Activated T-helper 17 cell treated with anti-CD3 and anti-CD28 coated beads, Interleukin-2, amount 50 U/mL, for 72 hours (primary cell): ENCODE measurements at regions not wholly inside any gene's neighbourhood (a gene's known extent, or its start where the extent isn't known, plus 50 kb on each side); places are given as distances from the start of the nearest gene placed in this dataset.

ENCODE experiments used
- ATAC-seq: fragments of 150-1000 bp; cut with Tn5 transposase; replicated peaks from 2 replicates; pipeline ENCODE4 v1.10.0; 2021; ENCODE audit warnings: mild to moderate bottlenecking, moderate library complexity
- H3K27ac Mint-ChIP-seq: one replicate; pipeline ENCODE4 v1.8.0; 2022; ENCODE audit warnings: mixed read lengths
- H3K27me3 Mint-ChIP-seq: one replicate; pipeline ENCODE4 v1.8.0; 2022; ENCODE audit warnings: mixed read lengths
- H3K36me3 Mint-ChIP-seq: one replicate; pipeline ENCODE4 v1.8.0; 2022; ENCODE audit warnings: low read depth, mild to moderate bottlenecking, mixed read lengths
- H3K4me1 Mint-ChIP-seq: one replicate; pipeline ENCODE4 v1.8.0; 2022; ENCODE audit warnings: mixed read lengths
- H3K4me3 Mint-ChIP-seq: one replicate; pipeline ENCODE4 v1.8.0; 2022; ENCODE audit warnings: mild to moderate bottlenecking, mixed read lengths
- H3K9me3 Mint-ChIP-seq: one replicate; pipeline ENCODE4 v1.8.0; 2022; ENCODE audit warnings: mixed read lengths

DNA sequence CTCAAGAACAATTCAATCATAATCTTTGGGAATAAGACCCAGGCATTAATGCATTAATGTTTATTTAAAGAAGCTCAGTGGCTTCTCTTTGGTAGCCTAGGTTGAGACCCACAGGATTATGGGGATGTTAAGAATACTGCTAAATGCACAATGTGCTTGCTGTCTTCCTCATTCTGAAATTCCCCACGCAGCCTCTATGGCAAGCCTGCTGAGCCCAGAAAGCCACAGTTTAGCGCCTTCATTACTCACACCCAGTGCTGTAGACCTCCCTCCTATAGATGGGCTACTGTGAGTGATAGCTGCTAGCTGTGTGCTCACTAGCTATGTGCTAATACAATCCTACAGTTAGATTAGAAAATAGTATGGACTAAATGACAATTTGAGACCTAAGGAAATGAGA is 90.6 kb downstream of the TNFSF13B start:
- Mint-ChIP-seq H3K27me3 (peaks cover 10% of the 10 kb centered on the region), H3K36me3 (no peaks in the 10 kb centered on the region), H3K9me3 (no peaks in the 10 kb centered on the region), H3K27ac (no peak overlapping the region), H3K4me3 (no peak overlapping the region), H3K4me1 (no peaks in the 10 kb centered on the region)
- no peak for ATAC-seq

- peaks cover 10% of the 10 kb centered on the region for H3K27me3 Mint-ChIP-seq
- H3K36me3 Mint-ChIP-seq = no peaks in the 10 kb centered on the region
- H3K27ac Mint-ChIP-seq = no peak overlapping the region
- no peak overlapping the region for H3K4me3 Mint-ChIP-seq
- ATAC-seq = no peak
- H3K4me1 Mint-ChIP-seq = no peaks in the 10 kb centered on the region
- H3K9me3 Mint-ChIP-seq = no peaks in the 10 kb centered on the region
Measured at GRCh38 chr13:108361769-108362168, 92.3 kb downstream of the TNFSF13B start.

DNA sequence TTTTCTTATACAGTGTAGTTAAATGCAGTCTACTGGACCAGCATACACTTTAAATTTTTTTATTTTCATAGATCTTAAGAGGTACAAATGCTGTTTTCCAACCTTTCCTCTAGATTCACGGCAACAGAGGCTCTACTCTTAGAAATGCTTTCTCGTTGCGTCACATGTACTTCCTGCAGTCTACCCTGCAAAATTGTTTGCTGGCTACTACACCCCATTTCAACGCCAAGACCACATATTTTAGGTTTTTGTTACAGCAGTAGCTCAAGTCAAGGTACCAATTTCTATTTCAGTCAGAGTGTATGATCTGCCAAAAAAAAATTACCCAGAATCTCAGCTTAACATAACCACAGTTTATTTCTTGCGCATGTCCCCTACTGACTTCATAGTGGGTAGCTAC is 94.1 kb downstream of the TNFSF13B start:
- no peaks in the 10 kb centered on the region for H3K36me3 Mint-ChIP-seq
- no peaks in the 10 kb centered on the region for H3K4me1 Mint-ChIP-seq

DNA sequence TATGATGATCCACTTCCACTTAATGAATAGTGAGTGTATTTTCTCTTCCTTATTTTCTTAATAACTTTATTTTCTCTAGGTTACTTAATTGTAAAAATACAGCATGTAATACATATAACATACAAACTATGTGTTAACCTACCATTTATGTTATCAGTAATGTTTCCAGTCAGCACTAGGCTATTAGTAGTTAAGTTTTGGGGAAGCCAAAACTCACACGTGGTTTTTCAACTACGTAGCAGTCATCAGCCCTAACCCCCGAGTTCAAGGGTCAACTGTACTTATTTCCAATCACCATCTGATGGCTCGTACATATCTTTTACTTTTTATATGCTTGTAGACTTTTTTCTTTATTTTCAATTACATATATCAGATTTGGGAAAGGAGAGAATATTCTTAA is 95.7 kb downstream of the TNFSF13B start:
- peaks cover 9% of the 10 kb centered on the region for H3K27me3 Mint-ChIP-seq
- H3K9me3 Mint-ChIP-seq = peaks cover 4% of the 10 kb centered on the region
- H3K4me1 Mint-ChIP-seq = no peaks in the 10 kb centered on the region
- no peaks in the 10 kb centered on the region for H3K36me3 Mint-ChIP-seq
- no peak overlapping the region for H3K4me3 Mint-ChIP-seq
- no peak overlapping the region for H3K27ac Mint-ChIP-seq
- ATAC-seq = no peak

More for the DNA sequence above, 94.1 kb downstream of the TNFSF13B start:
- peaks cover 3% of the 10 kb centered on the region for H3K9me3 Mint-ChIP-seq
- peaks cover 12% of the 10 kb centered on the region for H3K27me3 Mint-ChIP-seq
- no peak overlapping the region for H3K4me3 Mint-ChIP-seq
- no peak overlapping the region for H3K27ac Mint-ChIP-seq
- no peak for ATAC-seq

DNA sequence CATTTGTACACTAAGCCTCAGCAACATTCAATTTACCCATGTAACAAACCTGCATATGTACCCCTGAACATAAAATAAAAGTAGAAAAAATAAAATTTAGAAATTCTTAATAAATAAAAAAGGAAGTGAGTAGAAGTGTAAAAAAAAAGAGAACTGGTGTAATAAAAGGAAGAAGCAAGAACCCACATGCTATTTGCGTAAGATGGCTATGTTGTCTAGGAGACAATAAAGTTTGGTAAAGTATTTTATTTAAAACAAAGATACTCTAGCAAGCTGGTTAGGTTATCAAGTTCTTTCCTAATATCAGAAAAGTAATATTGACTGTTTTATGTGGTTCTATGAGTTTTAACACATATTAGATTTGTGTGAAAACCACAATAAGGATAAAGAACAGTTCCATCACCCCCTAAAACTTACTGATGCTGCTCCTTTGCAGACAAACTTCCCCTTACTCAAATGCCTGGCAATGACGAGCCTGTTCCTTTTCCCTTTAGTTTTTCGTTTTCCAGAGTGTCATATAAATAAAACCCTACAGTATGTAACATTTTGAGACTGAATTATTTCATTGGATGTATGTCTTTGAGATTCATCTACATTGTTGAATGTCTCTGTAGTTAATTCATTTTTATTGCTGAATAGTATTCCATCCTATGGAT is 98.9 kb downstream of the TNFSF13B start:
- ATAC-seq = no peak
- H3K4me3 Mint-ChIP-seq = no peak overlapping the region
- no peak overlapping the region for H3K27ac Mint-ChIP-seq

GRCh38 chr13:108369412-108369811 is 99.9 kb downstream of the TNFSF13B start:
- no peak overlapping the region for H3K27ac Mint-ChIP-seq
- H3K27me3 Mint-ChIP-seq = peaks cover 3% of the 10 kb centered on the region
- no peaks in the 10 kb centered on the region for H3K36me3 Mint-ChIP-seq
- H3K9me3 Mint-ChIP-seq = peaks cover 11% of the 10 kb centered on the region
- ATAC-seq = no peak
- no peaks in the 10 kb centered on the region for H3K4me1 Mint-ChIP-seq
- no peak overlapping the region for H3K4me3 Mint-ChIP-seq

More for the DNA sequence above, 98.9 kb downstream of the TNFSF13B start:
- Mint-ChIP-seq H3K9me3 (peaks cover 11% of the 10 kb centered on the region), H3K27me3 (peaks cover 3% of the 10 kb centered on the region), H3K4me1 (no peaks in the 10 kb centered on the region), H3K36me3 (no peaks in the 10 kb centered on the region)

DNA sequence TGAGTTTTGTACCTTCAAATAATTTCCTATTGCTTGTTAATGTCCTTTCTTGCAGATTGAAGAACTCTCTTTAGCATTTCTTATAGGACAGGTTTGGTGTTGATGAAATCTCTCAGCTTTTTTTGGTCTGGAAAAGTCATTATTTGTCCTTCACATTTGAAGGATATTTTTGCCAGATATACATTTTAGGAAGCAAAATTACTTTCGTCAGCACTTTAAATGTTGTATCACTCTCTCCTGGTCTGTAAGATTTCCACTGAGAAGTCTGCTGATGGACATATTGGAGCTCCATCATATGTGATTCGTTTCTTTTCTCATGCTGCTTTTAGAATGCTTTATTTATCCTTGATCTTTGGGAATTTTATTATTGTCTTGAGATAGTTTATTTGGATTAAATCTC is 105.5 kb downstream of the TNFSF13B start:
- H3K27me3 Mint-ChIP-seq = no peaks in the 10 kb centered on the region
- peaks cover 7% of the 10 kb centered on the region for H3K9me3 Mint-ChIP-seq
- H3K4me3 Mint-ChIP-seq = no peak overlapping the region
- no peak overlapping the region for H3K27ac Mint-ChIP-seq
- no peaks in the 10 kb centered on the region for H3K4me1 Mint-ChIP-seq
- ATAC-seq = no peak
- H3K36me3 Mint-ChIP-seq = no peaks in the 10 kb centered on the region

DNA sequence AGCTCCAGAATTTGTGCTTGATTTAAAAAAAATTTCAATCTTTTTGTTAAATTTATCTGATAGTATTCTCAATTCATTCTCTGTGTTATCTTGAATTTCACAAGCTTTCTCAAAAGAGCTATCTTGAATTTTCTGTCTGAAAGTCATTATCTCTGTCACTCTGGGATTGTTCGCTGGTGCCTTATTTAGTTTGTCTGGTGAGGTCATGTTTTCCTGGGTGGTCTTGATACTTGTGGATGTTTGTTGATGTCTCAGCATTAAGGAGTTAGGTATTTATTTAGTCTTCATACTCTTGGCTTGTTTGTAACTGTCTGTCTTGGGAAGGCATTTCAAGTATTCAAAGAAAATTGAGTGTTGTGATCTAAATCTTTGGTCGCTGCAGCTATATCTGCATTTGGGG is 106.3 kb downstream of the TNFSF13B start:
- ATAC-seq = no peak

DNA sequence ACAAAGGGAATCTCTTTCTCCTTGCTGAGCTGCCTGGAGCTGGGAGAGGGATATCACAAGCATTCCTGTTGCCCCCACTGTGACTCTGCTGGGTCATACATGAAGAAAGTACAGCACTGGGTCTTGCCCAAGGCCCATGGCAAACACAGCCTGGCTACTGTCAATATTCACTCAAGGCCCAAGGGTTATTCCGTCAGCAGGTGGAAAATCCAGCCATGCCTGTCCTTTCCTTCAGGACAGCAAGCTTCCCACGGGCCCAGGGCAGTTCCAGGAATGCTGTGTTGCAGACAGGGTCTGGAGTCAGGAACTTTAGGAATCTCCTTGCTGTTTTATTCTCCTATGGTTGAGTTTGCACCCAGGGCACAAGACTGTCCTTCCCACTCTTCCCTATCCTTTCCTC is 106.8 kb downstream of the TNFSF13B start:
- ATAC-seq = no peak
- no peaks in the 10 kb centered on the region for H3K27me3 Mint-ChIP-seq
- H3K9me3 Mint-ChIP-seq = peaks cover 4% of the 10 kb centered on the region
- no peaks in the 10 kb centered on the region for H3K36me3 Mint-ChIP-seq
- no peaks in the 10 kb centered on the region for H3K4me1 Mint-ChIP-seq
- no peak overlapping the region for H3K27ac Mint-ChIP-seq
- H3K4me3 Mint-ChIP-seq = no peak overlapping the region

More for the DNA sequence above, 106.3 kb downstream of the TNFSF13B start:
- Mint-ChIP-seq H3K4me1 (no peaks in the 10 kb centered on the region), H3K27me3 (no peaks in the 10 kb centered on the region), H3K9me3 (peaks cover 4% of the 10 kb centered on the region), H3K27ac (no peak overlapping the region), H3K36me3 (no peaks in the 10 kb centered on the region), H3K4me3 (no peak overlapping the region)

DNA sequence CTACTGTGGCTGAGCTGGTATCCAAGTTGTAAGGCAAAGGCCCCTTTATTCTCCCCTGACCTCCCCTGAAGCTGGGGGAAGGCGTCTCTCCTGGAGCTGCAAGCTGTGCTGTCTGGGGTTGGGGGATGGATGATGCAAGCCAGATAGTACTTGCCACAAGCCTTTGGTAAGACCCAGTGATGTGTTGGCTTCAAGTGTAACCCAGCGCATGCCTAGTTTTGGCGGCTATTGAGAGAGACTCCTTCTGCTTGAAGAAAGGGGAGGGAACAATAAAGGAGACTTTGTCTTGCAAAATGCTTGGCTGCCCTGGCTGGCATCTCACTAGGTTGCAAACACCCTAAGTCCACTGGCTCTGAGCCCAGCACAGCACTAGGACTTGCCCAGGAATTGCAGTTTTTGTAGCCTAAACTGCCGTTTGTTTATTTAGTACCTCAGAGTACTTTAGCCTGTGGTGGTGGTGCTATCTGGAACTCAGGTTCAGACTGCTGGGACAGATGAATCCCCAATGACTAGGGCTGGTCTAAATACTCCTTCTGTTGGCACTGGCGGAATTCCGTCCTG is 108.2 kb downstream of the TNFSF13B start:
- Mint-ChIP-seq H3K4me1 (no peaks in the 10 kb centered on the region), H3K27me3 (no peaks in the 10 kb centered on the region), H3K9me3 (no peaks in the 10 kb centered on the region), H3K36me3 (no peaks in the 10 kb centered on the region), H3K4me3 (no peak overlapping the region), H3K27ac (no peak overlapping the region)
- ATAC-seq = no peak

DNA sequence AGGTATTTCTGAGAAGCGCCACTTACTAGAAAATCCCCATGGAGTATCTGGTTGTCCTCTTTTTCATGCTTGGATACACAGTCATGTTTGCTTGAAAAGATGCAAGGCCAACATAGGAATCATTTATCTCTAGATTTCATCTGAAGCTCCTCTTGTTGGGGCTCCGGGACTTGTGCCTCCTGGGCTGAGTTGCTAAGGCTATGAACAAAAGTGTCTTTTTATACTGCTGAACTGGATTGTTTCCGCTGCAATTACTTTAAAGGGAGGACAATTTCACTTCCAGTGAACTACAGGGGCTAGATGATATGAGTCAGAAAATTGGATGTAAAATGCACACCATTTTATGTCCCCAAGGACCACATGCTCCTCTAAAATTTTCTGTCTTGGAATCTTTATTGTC is 114.1 kb downstream of the TNFSF13B start:
- no peak overlapping the region for H3K4me3 Mint-ChIP-seq

GRCh38 chr13:108387156-108387555 is 117.6 kb downstream of the TNFSF13B start:
- Mint-ChIP-seq H3K4me1 (no peaks in the 10 kb centered on the region), H3K4me3 (no peak overlapping the region)
- ATAC-seq = no peak

More for the DNA sequence above, 114.1 kb downstream of the TNFSF13B start:
- H3K9me3 Mint-ChIP-seq = no peaks in the 10 kb centered on the region
- H3K36me3 Mint-ChIP-seq = no peaks in the 10 kb centered on the region
- ATAC-seq = no peak
- H3K27me3 Mint-ChIP-seq = no peaks in the 10 kb centered on the region
- H3K4me1 Mint-ChIP-seq = no peaks in the 10 kb centered on the region
- H3K27ac Mint-ChIP-seq = no peak overlapping the region

DNA sequence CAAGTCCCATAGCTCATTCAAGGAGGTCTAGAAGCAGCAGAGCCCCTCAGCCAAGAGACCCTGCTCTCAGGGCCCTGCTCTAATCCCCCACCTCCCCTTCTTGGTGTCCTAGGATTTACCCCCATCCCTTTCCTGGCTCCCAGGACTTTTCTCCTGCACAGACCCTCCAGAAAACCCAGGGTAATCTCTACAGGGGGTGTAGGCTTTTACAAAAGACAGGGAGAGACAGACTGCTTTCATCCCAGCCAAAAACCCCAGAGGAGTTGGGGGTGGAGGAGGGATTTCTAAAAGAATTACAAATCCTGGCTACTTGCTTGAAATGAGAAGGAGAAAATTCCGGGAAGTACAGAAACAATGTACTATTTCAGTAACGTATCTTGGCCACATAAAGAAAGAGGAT is 133.3 kb downstream of the TNFSF13B start:
- peaks cover 9% of the 10 kb centered on the region for H3K9me3 Mint-ChIP-seq
- no peak for ATAC-seq
- H3K27me3 Mint-ChIP-seq = no peaks in the 10 kb centered on the region
- H3K36me3 Mint-ChIP-seq = no peaks in the 10 kb centered on the region
- peaks cover 9% of the 10 kb centered on the region for H3K4me1 Mint-ChIP-seq
- no peak overlapping the region for H3K4me3 Mint-ChIP-seq
- H3K27ac Mint-ChIP-seq = no peak overlapping the region

More at GRCh38 chr13:108387156-108387555, 117.6 kb downstream of the TNFSF13B start:
- Mint-ChIP-seq H3K9me3 (no peaks in the 10 kb centered on the region), H3K36me3 (no peaks in the 10 kb centered on the region), H3K27me3 (no peaks in the 10 kb centered on the region), H3K27ac (no peak overlapping the region)

DNA sequence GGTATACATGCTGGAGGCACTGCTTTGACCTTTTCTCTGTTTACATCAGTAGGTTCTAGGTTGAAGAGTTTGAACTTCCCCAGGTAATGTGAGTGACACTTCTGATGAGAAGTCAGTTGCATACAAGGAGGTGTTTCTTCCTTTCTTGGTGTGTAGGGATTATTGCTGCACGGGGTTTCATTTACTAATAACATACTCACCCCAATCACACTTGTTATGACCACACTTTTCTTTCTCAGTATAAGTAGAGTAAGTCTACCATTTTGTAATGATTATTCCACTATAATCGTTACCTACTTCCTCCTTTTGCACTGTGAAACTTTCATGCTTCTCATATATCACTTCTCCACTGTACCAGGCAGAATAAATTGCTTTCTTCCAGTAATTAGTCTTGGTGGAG is 138.0 kb downstream of the TNFSF13B start:
- ATAC-seq = peak; percentile 79
- peaks cover 9% of the 10 kb centered on the region for H3K9me3 Mint-ChIP-seq
- H3K27me3 Mint-ChIP-seq = no peaks in the 10 kb centered on the region
- H3K27ac Mint-ChIP-seq = no peak overlapping the region
- no peak overlapping the region for H3K4me3 Mint-ChIP-seq
- H3K36me3 Mint-ChIP-seq = no peaks in the 10 kb centered on the region
- H3K4me1 Mint-ChIP-seq = peaks cover 31% of the 10 kb centered on the region

- Mint-ChIP-seq H3K9me3 (peaks cover 9% of the 10 kb centered on the region), H3K27ac (no peak overlapping the region), H3K27me3 (no peaks in the 10 kb centered on the region), H3K36me3 (no peaks in the 10 kb centered on the region), H3K4me3 (no peak overlapping the region), H3K4me1 (peaks cover 35% of the 10 kb centered on the region)
- peak; percentile 40 for ATAC-seq
Measured at GRCh38 chr13:108408672-108409071, 139.2 kb downstream of the TNFSF13B start.
